T47D (cell line): ENCODE measurements at regions not wholly inside any gene's neighbourhood (a gene's known extent, or its start where the extent isn't known, plus 50 kb on each side); places are given as distances from the start of the nearest gene placed in this dataset.

Source experiments
- DNase-seq, 2 experiments: peaks; one replicate each; pipeline versions ENCODE4 v3.0.0 to v3.0.0-alpha.2; 2011 to 2012; ENCODE audit warnings: low read depth in 1 of 2, low spot score in 1 of 2
- JUND ChIP-seq: IDR thresholded peaks from 2 replicates; pipeline ENCODE4 v1.6.1; 2012; ENCODE audit warnings: low read depth
- in situ Hi-C: cut with HindIII; loops from 2 replicates; pipeline ENCODE4 v1.10.0; 2016; ENCODE audit warnings: low sequenced_read_pairs, low pct_unique_long_range_greater_than_20kb

- in situ Hi-C loops, result no loop called here
- no peak for DNase-seq
- no peak for TF ChIP-seq JUND
These were observed 586.4 kb upstream of the SEMA3D start for GRCh38 chr7:85773116-85773728.

- no peak for DNase-seq
- in situ Hi-C loops, result no loop called here
- TF ChIP-seq JUND, result no peak
These were observed 584.7 kb upstream of the SEMA3D start for GRCh38 chr7:85771516-85771915.

GRCh38 chr7:85770332-85770731, 583.5 kb upstream of the SEMA3D start:
- no peak for DNase-seq

GRCh38 chr7:85765698-85766298, 578.9 kb upstream of the SEMA3D start:
- peak in 1 of 2 experiments; percentile 15 for DNase-seq
- TF ChIP-seq JUND, result no peak
- in situ Hi-C loops, result no loop called here

More at GRCh38 chr7:85770332-85770731, 583.5 kb upstream of the SEMA3D start:
- TF ChIP-seq JUND, result no peak
- in situ Hi-C loops, result no loop called here

GRCh38 chr7:85764034-85764433, 577.2 kb upstream of the SEMA3D start:
- TF ChIP-seq JUND, result no peak
- in situ Hi-C loops, result no loop called here

GRCh38 chr7:85757348-85757747, 570.5 kb upstream of the SEMA3D start:
- in situ Hi-C loops, result no loop called here
- TF ChIP-seq JUND, result no peak
- no peak for DNase-seq

More at GRCh38 chr7:85764034-85764433, 577.2 kb upstream of the SEMA3D start:
- peak in 1 of 2 experiments; percentile 29 for DNase-seq

GRCh38 chr7:85750454-85750949, 563.6 kb upstream of the SEMA3D start:
- peak; percentile 33 to 78 for DNase-seq
- in situ Hi-C loops, result no loop called here
- no peak for TF ChIP-seq JUND

GRCh38 chr7:85749696-85750453, 563.0 kb upstream of the SEMA3D start:
- TF ChIP-seq JUND, result no peak
- no peak for DNase-seq
- in situ Hi-C loops, result no loop called here

- in situ Hi-C loops, result no loop called here
- no peak for DNase-seq
- no peak for TF ChIP-seq JUND
These were observed 562.0 kb upstream of the SEMA3D start for GRCh38 chr7:85748861-85749260.

GRCh38 chr7:85737426-85737825, 550.6 kb upstream of the SEMA3D start:
- no peak for TF ChIP-seq JUND
- DNase-seq, result no peak
- in situ Hi-C loops, result no loop called here

- in situ Hi-C loops, result no loop called here
- TF ChIP-seq JUND, result no peak
These were observed 549.2 kb upstream of the SEMA3D start for GRCh38 chr7:85736085-85736484.

GRCh38 chr7:85734823-85735222, 548.0 kb upstream of the SEMA3D start:
- in situ Hi-C loops, result no loop called here
- DNase-seq, result no peak

More at GRCh38 chr7:85736085-85736484, 549.2 kb upstream of the SEMA3D start:
- no peak for DNase-seq

More at GRCh38 chr7:85734823-85735222, 548.0 kb upstream of the SEMA3D start:
- no peak for TF ChIP-seq JUND
